ENCODE measurements at regions not wholly inside any gene's neighbourhood (a gene's known extent, or its start where the extent isn't known, plus 50 kb on each side); places are given as distances from the start of the nearest gene placed in this dataset.

DNA sequence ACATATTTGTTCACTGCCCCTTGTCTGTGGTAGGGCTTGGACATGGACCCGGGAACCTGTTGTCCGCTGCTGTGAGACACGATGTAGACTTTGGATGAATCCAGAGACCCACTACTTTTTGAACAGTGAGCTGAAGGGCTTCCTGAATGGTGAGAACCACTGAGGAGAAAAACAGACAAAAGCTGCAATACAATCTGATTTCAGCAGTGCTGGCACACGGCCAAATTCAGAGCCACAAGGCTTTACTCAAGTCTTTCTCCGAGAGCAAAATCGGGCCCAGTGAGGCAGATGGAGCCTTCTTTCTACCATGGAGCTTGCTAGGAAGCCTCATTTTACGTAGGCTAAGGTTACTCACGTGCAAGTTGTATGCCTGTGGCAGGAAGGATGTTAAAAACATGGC is 197.6 kb downstream of the SIPA1L2 start:
- TF ChIP-seq, protein P1, sequence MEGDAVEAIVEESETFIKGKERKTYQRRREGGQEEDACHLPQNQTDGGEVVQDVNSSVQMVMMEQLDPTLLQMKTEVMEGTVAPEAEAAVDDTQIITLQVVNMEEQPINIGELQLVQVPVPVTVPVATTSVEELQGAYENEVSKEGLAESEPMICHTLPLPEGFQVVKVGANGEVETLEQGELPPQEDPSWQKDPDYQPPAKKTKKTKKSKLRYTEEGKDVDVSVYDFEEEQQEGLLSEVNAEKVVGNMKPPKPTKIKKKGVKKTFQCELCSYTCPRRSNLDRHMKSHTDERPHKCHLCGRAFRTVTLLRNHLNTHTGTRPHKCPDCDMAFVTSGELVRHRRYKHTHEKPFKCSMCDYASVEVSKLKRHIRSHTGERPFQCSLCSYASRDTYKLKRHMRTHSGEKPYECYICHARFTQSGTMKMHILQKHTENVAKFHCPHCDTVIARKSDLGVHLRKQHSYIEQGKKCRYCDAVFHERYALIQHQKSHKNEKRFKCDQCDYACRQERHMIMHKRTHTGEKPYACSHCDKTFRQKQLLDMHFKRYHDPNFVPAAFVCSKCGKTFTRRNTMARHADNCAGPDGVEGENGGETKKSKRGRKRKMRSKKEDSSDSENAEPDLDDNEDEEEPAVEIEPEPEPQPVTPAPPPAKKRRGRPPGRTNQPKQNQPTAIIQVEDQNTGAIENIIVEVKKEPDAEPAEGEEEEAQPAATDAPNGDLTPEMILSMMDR (IDR thresholded peaks at IDR 0.05 in 8 of 11, conservative IDR thresholded peaks at IDR 0.05 in 3 of 11): no peak
- TF ChIP-seq POLR2A (IDR thresholded peaks at IDR 0.05): no peak
